ENCODE measurements at regions not wholly inside any gene's neighbourhood (a gene's known extent, or its start where the extent isn't known, plus 50 kb on each side); places are given as distances from the start of the nearest gene placed in this dataset.
A peak's percentile ranks its signal among the peaks of the same experiment; 100 is the strongest.

- H3K36me3 Mint-ChIP-seq (ENCODE audit: low read depth) = no peaks in the 10 kb centered on the region
- peaks cover 24% of the 10 kb centered on the region for H3K27me3 Mint-ChIP-seq (ENCODE audit: low read depth, poor library complexity)
- H3K4me1 Mint-ChIP-seq = peaks cover 20% of the 10 kb centered on the region
- TF ChIP-seq CTCF (IDR thresholded peaks at IDR 0.05) = no peak
- H3K4me3 Mint-ChIP-seq = peak overlapping the region; percentile 89
- H3K27ac Mint-ChIP-seq = no peak overlapping the region
- H3K9me3 Mint-ChIP-seq = no peaks in the 10 kb centered on the region
- DNase-seq = peak; percentile 74
Observed at GRCh38 chr4:176002007-176002613, 63.5 kb upstream of the WDR17 start.

DNA sequence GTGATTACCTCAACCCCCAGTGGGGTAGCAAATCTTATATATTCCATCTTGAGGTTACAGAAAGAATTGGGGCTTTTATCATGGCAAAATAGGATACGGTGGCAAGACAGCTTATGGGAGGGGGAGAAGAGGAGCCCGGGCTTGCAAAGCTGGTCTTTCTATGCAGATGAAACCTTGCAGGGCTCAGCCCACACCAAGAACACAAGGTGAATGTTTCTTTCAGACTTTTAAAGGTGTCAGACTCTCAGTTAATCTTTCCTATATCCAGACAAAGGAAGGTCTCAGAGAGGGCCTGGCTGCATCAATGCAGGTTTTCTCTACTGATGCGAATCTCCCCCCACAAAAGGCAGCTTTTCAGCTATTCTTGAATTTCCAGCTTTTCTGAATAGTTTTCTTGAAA, 59.9 kb upstream of the WDR17 start:
- DNase-seq = no peak
- TF ChIP-seq CTCF (IDR thresholded peaks at IDR 0.05) = no peak

DNA sequence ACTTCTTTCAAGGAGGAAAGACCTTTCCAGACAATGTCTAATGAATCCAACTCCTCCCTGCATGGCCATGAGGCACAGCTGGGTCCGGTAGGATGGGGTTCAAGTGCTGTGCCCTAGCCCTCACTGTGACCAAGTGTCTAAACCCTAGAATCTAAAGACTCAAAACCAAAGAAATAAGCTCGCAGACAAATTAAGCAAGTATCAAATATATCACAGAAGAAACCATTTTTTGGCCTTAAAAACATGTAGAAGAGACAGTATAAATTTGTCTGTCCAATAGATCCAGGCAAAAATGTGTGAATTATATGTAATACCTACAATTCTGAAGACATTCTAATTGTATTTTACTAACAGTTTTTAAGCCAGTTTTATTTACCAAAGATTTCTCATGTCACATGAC, 56.4 kb upstream of the WDR17 start:
- H3K4me3 Mint-ChIP-seq = no peak overlapping the region
- H3K27ac Mint-ChIP-seq = no peak overlapping the region
- no peaks in the 10 kb centered on the region for H3K4me1 Mint-ChIP-seq
- TF ChIP-seq CTCF (IDR thresholded peaks at IDR 0.05) = no peak
- DNase-seq = no peak
- H3K27me3 Mint-ChIP-seq (ENCODE audit: low read depth, poor library complexity) = no peaks in the 10 kb centered on the region
- no peaks in the 10 kb centered on the region for H3K9me3 Mint-ChIP-seq
- no peaks in the 10 kb centered on the region for H3K36me3 Mint-ChIP-seq (ENCODE audit: low read depth)

More for the DNA sequence above, 59.9 kb upstream of the WDR17 start:
- no peaks in the 10 kb centered on the region for H3K9me3 Mint-ChIP-seq
- H3K4me3 Mint-ChIP-seq = no peak overlapping the region
- no peaks in the 10 kb centered on the region for H3K36me3 Mint-ChIP-seq (ENCODE audit: low read depth)
- peaks cover 24% of the 10 kb centered on the region for H3K27me3 Mint-ChIP-seq (ENCODE audit: low read depth, poor library complexity)
- no peak overlapping the region for H3K27ac Mint-ChIP-seq
- peaks cover 8% of the 10 kb centered on the region for H3K4me1 Mint-ChIP-seq

- no peaks in the 10 kb centered on the region for H3K9me3 Mint-ChIP-seq
- no peak for TF ChIP-seq CTCF (IDR thresholded peaks at IDR 0.05)
- no peaks in the 10 kb centered on the region for H3K4me1 Mint-ChIP-seq
- no peaks in the 10 kb centered on the region for H3K36me3 Mint-ChIP-seq (ENCODE audit: low read depth)
- H3K27ac Mint-ChIP-seq = no peak overlapping the region
- DNase-seq = no peak
- no peaks in the 10 kb centered on the region for H3K27me3 Mint-ChIP-seq (ENCODE audit: low read depth, poor library complexity)
- no peak overlapping the region for H3K4me3 Mint-ChIP-seq
Observed at GRCh38 chr4:176011529-176011928, 54.1 kb upstream of the WDR17 start.

GRCh38 chr4:176013476-176014247, 52.0 kb upstream of the WDR17 start:
- Mint-ChIP-seq H3K27me3 (ENCODE audit: low read depth, poor library complexity) (no peaks in the 10 kb centered on the region), H3K4me1 (no peaks in the 10 kb centered on the region), H3K27ac (no peak overlapping the region), H3K36me3 (ENCODE audit: low read depth) (no peaks in the 10 kb centered on the region), H3K9me3 (no peaks in the 10 kb centered on the region), H3K4me3 (no peak overlapping the region)
- no peak for TF ChIP-seq CTCF (IDR thresholded peaks at IDR 0.05)
- no peak for DNase-seq

Data from nephron progenitor cell (in vitro differentiated cells).